ENCODE measurements at regions not wholly inside any gene's neighbourhood (a gene's known extent, or its start where the extent isn't known, plus 50 kb on each side); places are given as distances from the start of the nearest gene placed in this dataset.

GRCh38 chr5:176711883-176712282, 64.6 kb downstream of the TSPAN17 start:
- no peak for DNase-seq

GRCh38 chr5:176712546-176713304, 65.4 kb downstream of the TSPAN17 start:
- no peak for DNase-seq

DNA sequence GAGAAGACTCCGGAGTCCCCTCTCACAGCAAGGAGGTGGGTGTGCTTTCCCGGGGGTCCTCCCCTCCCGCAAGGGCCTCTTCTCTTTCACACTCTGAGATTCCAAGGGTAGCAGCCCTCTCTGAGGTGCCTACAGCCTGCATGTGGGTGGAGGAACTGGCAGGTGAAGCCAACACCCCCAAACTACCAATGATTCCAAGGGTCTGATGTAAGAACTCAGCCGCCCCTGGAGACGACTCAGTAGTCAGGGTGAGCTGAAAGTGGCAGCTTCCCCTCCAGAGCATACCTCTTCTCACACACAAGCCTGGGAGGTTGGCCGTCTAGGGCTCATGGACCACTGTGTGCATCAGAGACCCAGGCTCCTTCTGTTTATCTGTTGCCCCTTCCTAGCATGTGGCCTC, 66.1 kb downstream of the TSPAN17 start:
- DNase-seq, result no peak

DNA sequence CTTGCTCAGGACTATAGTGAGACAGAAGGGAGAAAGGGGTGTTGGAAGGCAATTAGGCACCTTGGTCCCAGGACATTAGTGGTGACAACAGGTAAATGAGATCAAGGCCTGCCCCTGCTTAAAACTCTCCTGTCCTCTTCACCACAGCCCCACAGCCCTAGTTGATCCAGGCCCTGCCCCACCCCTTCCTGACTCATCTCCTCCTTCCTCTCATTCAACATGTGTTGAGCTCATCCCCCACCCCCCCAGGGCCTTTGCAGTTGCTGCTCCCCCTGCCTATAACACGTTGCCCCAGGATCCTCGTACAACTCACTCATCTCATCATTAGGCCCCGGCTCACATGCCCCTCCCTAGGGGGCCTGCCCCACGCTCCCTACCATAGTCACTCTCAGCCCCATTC, 66.8 kb downstream of the TSPAN17 start:
- no peak for DNase-seq

DNA sequence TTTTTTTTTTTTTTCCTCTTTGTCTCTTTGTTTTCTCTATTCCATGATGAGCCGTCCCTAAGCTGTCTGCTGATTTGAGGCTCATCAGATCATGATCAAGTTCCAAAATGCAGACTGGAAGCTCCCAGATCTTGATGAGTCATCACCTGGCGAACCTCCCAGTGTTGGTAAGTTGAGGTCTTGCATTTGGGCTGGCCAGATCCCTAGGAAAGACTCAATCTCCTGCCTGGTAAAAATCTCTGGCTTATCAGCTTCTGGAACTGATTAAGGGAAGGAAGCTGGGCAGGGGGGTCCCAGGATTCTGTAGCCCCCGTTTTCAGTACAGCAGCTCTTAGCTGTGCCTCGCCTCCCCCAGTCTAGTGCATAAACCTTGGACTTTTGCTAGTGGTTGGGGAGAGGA, 69.0 kb downstream of the TSPAN17 start:
- peak; percentile 8 for DNase-seq

GRCh38 chr5:176719113-176719739, 71.9 kb downstream of the TSPAN17 start:
- no peak for DNase-seq

DNA sequence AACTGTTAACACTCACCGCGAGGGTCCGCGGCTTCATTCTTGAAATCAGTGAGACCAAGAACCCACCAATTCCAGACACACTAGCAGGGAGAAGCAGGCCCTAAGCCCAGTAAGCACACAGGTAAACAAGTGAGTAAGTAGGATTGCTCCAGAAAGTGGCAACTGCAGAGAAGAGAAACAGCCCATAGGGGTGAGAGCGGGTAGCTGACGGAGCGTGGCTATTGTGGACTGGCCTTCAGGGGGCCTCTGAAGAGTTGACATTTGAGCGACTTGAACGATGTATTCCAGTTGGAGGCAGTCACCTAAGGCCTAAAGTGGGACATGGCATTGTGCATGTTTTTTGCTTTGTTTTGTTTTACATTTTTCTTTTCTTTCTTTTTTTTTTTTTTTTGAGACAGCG, 74.2 kb downstream of the TSPAN17 start:
- no peak for DNase-seq

GRCh38 chr5:176722757-176723156, 75.5 kb downstream of the TSPAN17 start:
- DNase-seq, result no peak

DNA sequence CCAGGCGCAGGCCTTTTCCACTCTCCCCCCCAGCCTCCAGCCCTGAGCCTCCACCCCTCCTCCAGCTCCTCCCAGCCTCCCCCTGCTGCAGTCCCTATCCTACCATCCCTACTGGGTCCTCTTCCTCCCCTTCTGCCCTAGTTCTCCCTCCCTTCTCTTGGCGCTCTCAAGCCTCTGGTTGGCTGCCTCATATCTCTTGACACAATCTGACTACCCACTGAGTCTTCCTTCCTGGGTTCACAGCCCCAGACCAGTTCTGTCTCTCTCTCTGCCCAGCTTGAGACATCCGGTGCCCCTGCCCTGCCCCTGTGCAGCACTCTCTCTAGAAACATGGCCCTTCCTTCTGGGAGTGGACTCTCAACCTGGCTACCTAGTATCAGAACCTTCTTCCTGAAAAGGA, 76.2 kb downstream of the TSPAN17 start:
- no peak for DNase-seq

DNA sequence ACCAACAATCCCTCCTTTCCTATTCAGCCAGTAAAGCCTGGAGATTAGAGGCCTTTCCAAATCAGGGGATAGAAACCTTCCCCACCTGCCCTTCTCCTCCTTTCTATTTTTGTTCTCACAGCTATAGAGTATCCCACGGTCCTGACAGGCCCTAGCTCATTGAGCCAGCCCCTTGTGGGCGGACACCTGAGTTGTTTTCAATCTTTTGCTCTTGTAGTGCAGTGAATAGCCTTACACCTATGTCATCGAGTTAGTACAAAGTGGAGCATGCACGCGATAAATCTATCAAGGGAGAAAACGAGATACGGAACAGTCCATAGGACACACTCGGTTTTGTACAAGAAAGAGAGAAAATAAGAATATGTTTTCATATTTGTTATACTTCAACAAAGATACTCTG, 77.2 kb downstream of the TSPAN17 start:
- DNase-seq, result no peak

- DNase-seq, result no peak
Measured at GRCh38 chr5:176725521-176726280, 78.4 kb downstream of the TSPAN17 start.

DNA sequence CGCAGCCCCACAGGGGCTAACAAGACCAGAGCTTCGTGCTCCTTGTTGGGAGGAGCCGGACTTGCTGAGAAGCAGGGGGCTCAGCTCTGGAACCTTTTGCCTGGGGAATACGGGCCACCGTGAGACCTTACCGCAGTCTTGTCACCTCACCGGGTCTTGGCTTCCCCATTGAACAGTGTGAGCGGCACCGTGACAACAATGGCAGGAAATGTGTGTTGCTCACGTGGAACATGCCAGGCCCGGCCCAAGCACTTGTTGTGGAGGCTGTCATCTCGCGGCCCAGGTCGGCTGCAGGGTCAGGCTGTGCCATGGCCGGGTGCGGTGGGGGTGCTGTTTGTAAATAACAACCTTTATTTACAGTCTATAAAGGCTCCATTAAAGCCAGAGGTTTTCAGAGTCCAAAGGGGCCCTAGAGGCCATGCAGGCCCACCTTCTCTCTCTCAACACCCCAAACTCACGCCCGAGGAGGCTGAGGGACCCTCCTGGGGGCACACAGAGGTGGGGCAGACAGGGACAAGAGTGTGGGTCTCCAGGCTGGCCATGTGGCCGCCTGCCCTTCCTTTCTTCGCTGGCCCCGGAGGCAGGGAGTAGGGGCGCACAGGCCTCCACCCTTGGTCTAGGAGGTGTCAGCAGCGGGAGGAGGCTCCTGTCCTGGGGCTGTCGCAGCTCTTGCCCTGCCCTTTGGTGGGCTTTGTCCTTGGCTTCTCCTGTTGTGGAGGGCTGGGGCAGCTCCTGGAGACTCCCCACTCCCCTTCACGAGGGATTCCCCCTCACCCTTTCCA, 79.7 kb downstream of the TSPAN17 start:
- no peak for DNase-seq

- DNase-seq, result no peak
Measured at GRCh38 chr5:176727528-176727900, 80.2 kb downstream of the TSPAN17 start.

DNA sequence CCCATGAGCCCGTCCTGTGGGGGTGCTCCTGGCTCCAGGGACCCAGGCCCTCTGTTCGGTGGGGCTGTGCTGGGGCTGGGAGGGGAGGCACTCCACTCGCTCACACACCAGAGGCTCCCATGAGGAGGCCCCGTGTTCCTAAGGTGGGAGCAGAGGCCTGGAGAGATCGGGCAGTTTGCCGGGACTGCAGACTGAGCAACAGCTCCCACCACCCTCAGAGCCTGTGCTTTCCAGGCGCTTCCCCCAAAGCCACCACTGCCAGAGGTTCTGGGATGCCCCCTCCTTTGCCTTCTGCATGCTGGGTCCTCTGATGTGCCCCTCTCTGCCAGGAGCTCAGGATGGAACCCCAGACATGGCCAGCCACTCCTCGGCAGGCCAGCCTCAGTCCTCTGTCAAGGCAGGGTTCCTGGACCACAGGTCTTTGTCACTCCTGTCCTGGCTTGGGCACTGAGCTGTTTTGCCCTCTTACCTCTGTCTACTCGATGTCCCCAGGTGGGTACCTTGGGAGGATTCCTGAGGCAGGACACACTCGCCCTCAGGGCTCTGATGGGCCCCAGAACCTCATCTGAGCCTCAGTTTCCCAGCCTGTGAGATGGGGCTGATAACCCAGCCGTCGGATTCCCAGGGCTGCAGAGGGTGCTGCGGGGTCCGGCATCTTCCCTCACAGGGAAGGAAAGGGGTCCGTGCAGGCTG, 80.8 kb downstream of the TSPAN17 start:
- DNase-seq, result no peak

- DNase-seq, result no peak
Measured at GRCh38 chr5:176728831-176729251, 81.5 kb upstream of the UNC5A start.

DNA sequence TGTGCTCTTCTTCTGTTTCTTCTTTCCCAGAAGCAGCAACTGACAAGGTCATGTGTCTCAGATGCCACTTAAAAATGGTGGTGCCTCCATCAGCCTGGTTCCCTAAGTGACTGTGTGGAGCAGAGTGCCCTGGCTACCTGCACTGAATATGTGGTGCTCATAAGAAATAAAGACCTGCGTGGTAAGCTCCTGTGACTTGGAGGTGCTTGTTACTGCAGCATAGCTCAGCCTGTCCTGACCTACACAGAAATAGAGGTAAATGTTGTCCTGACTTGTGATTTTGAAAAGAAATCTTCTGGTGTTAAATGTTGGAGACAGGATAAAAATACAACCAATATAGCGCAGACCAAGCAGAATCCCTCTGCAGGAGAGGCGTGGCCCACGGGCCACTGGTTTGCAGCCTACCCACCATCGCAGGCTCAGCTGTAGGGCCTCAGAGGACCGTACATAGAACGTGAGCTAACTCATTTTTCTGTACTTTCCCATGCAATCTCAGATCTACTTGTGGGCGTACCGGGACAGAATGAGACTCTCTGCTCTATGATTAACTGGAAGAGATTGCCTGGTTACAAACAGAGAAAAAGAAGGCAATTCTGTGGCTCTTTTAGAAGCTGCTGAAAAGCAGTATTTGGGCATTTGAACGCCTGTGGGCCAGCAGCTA, 79.4 kb upstream of the UNC5A start:
- no peak for DNase-seq

GRCh38 chr5:176731506-176732160, 78.7 kb upstream of the UNC5A start:
- DNase-seq, result no peak

GRCh38 chr5:176732306-176732705, 78.1 kb upstream of the UNC5A start:
- DNase-seq, result no peak

GRCh38 chr5:176732736-176733405, 77.5 kb upstream of the UNC5A start:
- DNase-seq, result no peak

GRCh38 chr5:176733406-176734262, 76.7 kb upstream of the UNC5A start:
- no peak for DNase-seq
